MCF 10A (cell line): ENCODE measurements at regions not wholly inside any gene's neighbourhood (a gene's known extent, or its start where the extent isn't known, plus 50 kb on each side); places are given as distances from the start of the nearest gene placed in this dataset.

ENCODE experiments used
- BruUV-seq: library from RNA; stranded (reverse); fragments of 400-500 nt; replicated peaks from 2 replicates; lab custom pipeline; 2021; lab: Mats Ljungman, UMichigan
- CTCF ChIA-PET: fragments of 300-600 bp; sonication (Branson Sonifier 250); formaldehyde crosslinking; extraction: SDS; loops from one replicate; lab custom pipeline; 2021; ENCODE audit warnings: antibody characterized with exemption, inconsistent platforms; lab: Yijun Ruan, JAX
- POLR2A ChIA-PET: fragments of 300-600, 350-650 bp; sonication (Branson Sonifier 250); formaldehyde crosslinking; extraction: SDS; loops from one replicate; lab custom pipeline; 2020; ENCODE audit warnings: antibody characterized with exemption, inconsistent platforms; lab: Yijun Ruan, JAX
- DNase-seq: peaks from one replicate; pipeline ENCODE4 v3.0.0-alpha.2; 2018; ENCODE audit not compliant: unreplicated experiment
- H3K27ac Mint-ChIP-seq: one replicate; pipeline ENCODE4 v1.8.0; 2022; ENCODE audit warnings: mild to moderate bottlenecking, low read depth, mixed read lengths; ENCODE audit not compliant: unreplicated experiment
- H3K27me3 Mint-ChIP-seq: one replicate; pipeline ENCODE4 v1.8.0; 2022; ENCODE audit warnings: mixed read lengths; ENCODE audit not compliant: insufficient read depth, unreplicated experiment
- H3K36me3 Mint-ChIP-seq: one replicate; pipeline ENCODE4 v1.8.0; 2022; ENCODE audit warnings: mild to moderate bottlenecking, moderate library complexity, mixed read lengths; ENCODE audit not compliant: insufficient read depth, unreplicated experiment
- H3K4me1 Mint-ChIP-seq: one replicate; pipeline ENCODE4 v1.8.0; 2022; ENCODE audit warnings: mixed read lengths; ENCODE audit not compliant: insufficient read depth, unreplicated experiment
- H3K4me3 Mint-ChIP-seq: one replicate; pipeline ENCODE4 v1.8.0; 2022; ENCODE audit warnings: mild to moderate bottlenecking, moderate library complexity, mixed read lengths; ENCODE audit not compliant: unreplicated experiment
- H3K9me3 Mint-ChIP-seq: one replicate; pipeline ENCODE4 v1.8.0; 2022; ENCODE audit warnings: mixed read lengths; ENCODE audit not compliant: unreplicated experiment
- CTCF ChIP-seq: fragments of 200-600 bp; IDR thresholded peaks from one replicate; pipeline ENCODE4 v1.8.0; 2022; ENCODE audit warnings: antibody characterized with exemption, mild to moderate bottlenecking; ENCODE audit not compliant: unreplicated experiment
- intact Hi-C: fragments of 100-400 bp; cut with micrococcal nuclease; formaldehyde crosslinking; loops from 2 replicates; pipeline ENCODE4 v1.14.1; 2022

- H3K4me3 Mint-ChIP-seq: no peak overlapping the region
- H3K27me3 Mint-ChIP-seq: peaks cover 19% of the 10 kb centered on the region
- no peaks in the 10 kb centered on the region for H3K4me1 Mint-ChIP-seq
- no peak overlapping the region for H3K27ac Mint-ChIP-seq
- intact Hi-C loops: no loop called here
- H3K9me3 Mint-ChIP-seq: peaks cover 7% of the 10 kb centered on the region
- ChIA-PET POLR2A (no interaction called here), CTCF (interaction anchor here (0.6 kb wide), 1 partner anchor 8 kb away, joined by 3 read pairs; no protein-coding TSS in a partner anchor)
- H3K36me3 Mint-ChIP-seq: no peaks in the 10 kb centered on the region
- no TSS peak for BruUV-seq
- no peak for TF ChIP-seq CTCF
- DNase-seq: no peak
Measured at GRCh38 chr1:47511825-47512224, 74.0 kb downstream of the FOXD2 start.

DNA sequence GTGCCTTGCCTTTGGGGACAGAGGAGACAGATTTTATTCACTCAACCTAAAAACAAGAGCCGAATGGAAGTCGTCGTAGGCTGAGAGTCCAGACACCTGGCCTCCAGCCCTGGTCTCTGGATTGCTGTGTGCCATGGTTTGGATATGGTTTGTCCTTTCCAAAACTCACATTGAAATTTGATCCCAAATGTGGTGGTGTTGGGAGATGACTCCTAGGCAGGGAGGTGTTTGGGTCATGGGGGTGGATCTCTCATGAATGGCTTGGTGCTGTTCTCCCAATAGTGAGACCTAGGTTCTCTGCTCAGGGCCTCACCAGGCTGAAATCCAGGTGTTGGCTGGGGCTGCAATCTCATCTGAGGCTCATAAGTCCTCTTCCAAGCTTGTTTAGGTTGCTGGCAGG lies 75.5 kb downstream of the FOXD2 start:
- Mint-ChIP-seq H3K36me3 (no peaks in the 10 kb centered on the region), H3K9me3 (peaks cover 7% of the 10 kb centered on the region), H3K27me3 (peaks cover 19% of the 10 kb centered on the region), H3K4me3 (no peak overlapping the region), H3K4me1 (no peaks in the 10 kb centered on the region), H3K27ac (no peak overlapping the region)
- ChIA-PET CTCF (no interaction called here), POLR2A (interaction anchor here (0.9 kb wide), 1 partner anchor 93 kb away, joined by 3 read pairs; no protein-coding TSS in a partner anchor)
- intact Hi-C loops: no loop called here
- BruUV-seq: no TSS peak
- no peak for TF ChIP-seq CTCF
- no peak for DNase-seq

DNA sequence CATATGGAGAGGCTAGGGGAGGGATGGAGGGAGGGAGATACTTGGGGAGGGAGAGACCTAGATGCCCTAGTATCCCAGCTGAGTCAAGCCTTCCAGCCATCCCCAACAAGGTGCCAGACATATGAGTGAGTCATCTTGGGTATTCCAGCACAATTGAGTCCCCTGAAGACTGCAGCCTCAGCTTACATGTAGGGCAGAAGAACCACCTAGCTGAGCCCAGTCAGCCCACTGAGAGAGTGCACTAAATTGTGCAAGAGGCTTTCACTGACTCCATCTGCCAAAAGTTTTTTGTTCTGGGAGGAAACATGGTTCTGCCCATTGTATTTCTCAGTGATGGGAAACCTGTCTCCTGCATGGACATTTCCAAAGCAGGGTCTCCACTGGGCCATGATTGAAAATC lies 76.4 kb downstream of the FOXD2 start:
- Mint-ChIP-seq H3K9me3 (peaks cover 7% of the 10 kb centered on the region), H3K36me3 (no peaks in the 10 kb centered on the region), H3K27me3 (peaks cover 19% of the 10 kb centered on the region), H3K4me1 (no peaks in the 10 kb centered on the region), H3K27ac (no peak overlapping the region), H3K4me3 (no peak overlapping the region)
- POLR2A ChIA-PET: interaction anchor here (0.9 kb wide), 1 partner anchor 92 kb away, joined by 3 read pairs; no protein-coding TSS in a partner anchor
- no peak for DNase-seq
- intact Hi-C loops: no loop called here
- BruUV-seq: no TSS peak
- CTCF ChIA-PET: interaction anchor here (0.7 kb wide), 1 partner anchor 39 kb away, joined by 3 read pairs; no protein-coding TSS in a partner anchor
- no peak for TF ChIP-seq CTCF

GRCh38 chr1:47515164-47515789 lies 77.4 kb downstream of the FOXD2 start:
- peaks cover 7% of the 10 kb centered on the region for H3K9me3 Mint-ChIP-seq
- no TSS peak for BruUV-seq
- no peaks in the 10 kb centered on the region for H3K4me1 Mint-ChIP-seq
- DNase-seq: no peak
- no peaks in the 10 kb centered on the region for H3K36me3 Mint-ChIP-seq
- no peak for TF ChIP-seq CTCF
- H3K4me3 Mint-ChIP-seq: no peak overlapping the region
- no peak overlapping the region for H3K27ac Mint-ChIP-seq
- peaks cover 19% of the 10 kb centered on the region for H3K27me3 Mint-ChIP-seq
- ChIA-PET CTCF (interaction anchor here (0.5 to 0.8 kb wide), 2 partner anchors 78 to 1762 kb away, joined by 3 to 4 read pairs; no protein-coding TSS in a partner anchor), POLR2A (no interaction called here)
- intact Hi-C loops: no loop called here
